ENCODE measurements at regions not wholly inside any gene's neighbourhood (a gene's known extent, or its start where the extent isn't known, plus 50 kb on each side); places are given as distances from the start of the nearest gene placed in this dataset.

GRCh38 chr2:66301022-66301766, 133.7 kb upstream of the MEIS1 start:
- Mint-ChIP-seq H3K36me3 (ENCODE audit: unreplicated experiment) (no peaks in the 10 kb centered on the region), H3K27ac (ENCODE audit: unreplicated experiment) (peak overlapping the region; percentile 39), H3K4me1 (ENCODE audit: low read depth, unreplicated experiment) (peaks cover 41% of the 10 kb centered on the region), H3K27me3 (ENCODE audit: unreplicated experiment) (peaks cover 11% of the 10 kb centered on the region), H3K9me3 (ENCODE audit: unreplicated experiment) (peaks cover 17% of the 10 kb centered on the region), H3K4me3 (ENCODE audit: unreplicated experiment) (peak overlapping the region; percentile 31)
- DNase-seq, result no peak
- TF ChIP-seq CTCF (IDR thresholded peaks at IDR 0.05; ENCODE audit: partially characterized antibody, unreplicated experiment), result no peak

GRCh38 chr2:66283787-66284186, 151.1 kb upstream of the MEIS1 start:
- no peaks in the 10 kb centered on the region for H3K4me1 Mint-ChIP-seq (ENCODE audit: low read depth, unreplicated experiment)
- H3K4me3 Mint-ChIP-seq (ENCODE audit: unreplicated experiment), result no peak overlapping the region
- DNase-seq, result no peak
- H3K9me3 Mint-ChIP-seq (ENCODE audit: unreplicated experiment), result no peaks in the 10 kb centered on the region
- no peaks in the 10 kb centered on the region for H3K36me3 Mint-ChIP-seq (ENCODE audit: unreplicated experiment)
- H3K27me3 Mint-ChIP-seq (ENCODE audit: unreplicated experiment), result no peaks in the 10 kb centered on the region
- no peak for TF ChIP-seq CTCF (IDR thresholded peaks at IDR 0.05; ENCODE audit: partially characterized antibody, unreplicated experiment)
- H3K27ac Mint-ChIP-seq (ENCODE audit: unreplicated experiment), result no peak overlapping the region

DNA sequence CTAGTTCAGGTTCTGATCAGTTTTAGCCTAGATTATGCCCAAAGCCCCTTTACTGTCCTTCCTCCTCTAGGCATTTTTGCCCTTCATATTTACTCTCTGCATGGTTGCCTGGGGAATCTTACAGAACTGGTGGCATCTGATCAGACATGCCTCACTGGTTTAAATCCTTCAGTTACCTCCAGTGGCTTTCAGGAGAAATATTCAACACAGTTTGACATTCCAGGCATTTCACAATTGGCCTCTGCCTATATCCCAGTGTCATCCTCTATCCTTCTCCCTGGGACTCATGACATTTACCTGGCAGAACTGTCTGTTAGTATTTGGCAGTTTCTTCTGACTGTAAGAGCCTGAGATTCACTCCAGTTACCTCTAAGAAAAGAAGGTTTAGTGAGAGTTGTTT, 152.9 kb upstream of the MEIS1 start:
- H3K27ac Mint-ChIP-seq (ENCODE audit: unreplicated experiment), result no peak overlapping the region
- H3K27me3 Mint-ChIP-seq (ENCODE audit: unreplicated experiment), result no peaks in the 10 kb centered on the region
- no peaks in the 10 kb centered on the region for H3K4me1 Mint-ChIP-seq (ENCODE audit: low read depth, unreplicated experiment)
- TF ChIP-seq CTCF (IDR thresholded peaks at IDR 0.05; ENCODE audit: partially characterized antibody, unreplicated experiment), result no peak
- H3K36me3 Mint-ChIP-seq (ENCODE audit: unreplicated experiment), result no peaks in the 10 kb centered on the region
- H3K9me3 Mint-ChIP-seq (ENCODE audit: unreplicated experiment), result no peaks in the 10 kb centered on the region
- no peak overlapping the region for H3K4me3 Mint-ChIP-seq (ENCODE audit: unreplicated experiment)
- DNase-seq, result no peak

DNA sequence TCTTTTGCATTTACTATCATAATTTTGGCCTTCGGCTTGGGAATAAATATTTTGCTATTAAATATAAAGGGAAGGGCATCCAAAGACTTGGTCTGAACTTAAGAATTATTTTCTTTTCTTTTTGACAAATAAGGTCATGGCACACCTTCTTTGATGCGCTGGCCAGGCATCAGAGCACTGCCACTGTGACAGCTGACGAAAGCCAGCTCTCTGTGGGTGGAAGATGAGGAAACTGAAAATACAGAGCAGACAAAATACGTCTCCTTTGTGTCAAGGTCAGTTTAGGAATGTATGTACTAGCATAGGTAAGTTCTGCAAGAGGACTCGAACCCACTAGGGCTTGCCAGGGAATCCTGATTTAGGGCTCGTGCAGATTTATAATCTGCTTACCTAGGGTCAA, 155.9 kb upstream of the MEIS1 start:
- H3K4me3 Mint-ChIP-seq (ENCODE audit: unreplicated experiment), result no peak overlapping the region
- H3K27me3 Mint-ChIP-seq (ENCODE audit: unreplicated experiment), result no peaks in the 10 kb centered on the region
- peaks cover 4% of the 10 kb centered on the region for H3K4me1 Mint-ChIP-seq (ENCODE audit: low read depth, unreplicated experiment)
- no peaks in the 10 kb centered on the region for H3K36me3 Mint-ChIP-seq (ENCODE audit: unreplicated experiment)
- H3K9me3 Mint-ChIP-seq (ENCODE audit: unreplicated experiment), result peaks cover 2% of the 10 kb centered on the region
- DNase-seq, result no peak
- TF ChIP-seq CTCF (IDR thresholded peaks at IDR 0.05; ENCODE audit: partially characterized antibody, unreplicated experiment), result no peak
- no peak overlapping the region for H3K27ac Mint-ChIP-seq (ENCODE audit: unreplicated experiment)

DNA sequence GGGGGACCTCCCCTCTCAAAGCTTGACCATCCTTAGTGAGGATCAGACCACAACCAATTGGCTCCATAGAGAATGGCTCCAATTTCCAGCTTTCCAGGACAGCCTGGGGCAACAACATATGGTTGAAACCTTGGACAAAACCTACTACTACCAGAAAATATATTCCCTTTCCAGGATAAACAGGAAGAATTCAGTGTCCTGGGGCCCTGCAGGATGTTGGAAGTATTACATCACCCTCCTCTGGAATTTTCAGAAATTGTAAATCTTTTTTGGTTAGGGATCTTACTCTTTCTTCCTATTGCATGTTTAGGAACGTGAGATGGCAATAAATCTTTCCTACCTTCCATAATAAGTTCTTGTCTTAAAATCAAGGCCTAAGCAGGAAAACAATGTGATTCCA, 158.9 kb upstream of the MEIS1 start:
- Mint-ChIP-seq H3K9me3 (ENCODE audit: unreplicated experiment) (peaks cover 2% of the 10 kb centered on the region), H3K27ac (ENCODE audit: unreplicated experiment) (no peak overlapping the region), H3K4me1 (ENCODE audit: low read depth, unreplicated experiment) (peaks cover 9% of the 10 kb centered on the region), H3K4me3 (ENCODE audit: unreplicated experiment) (no peak overlapping the region), H3K27me3 (ENCODE audit: unreplicated experiment) (no peaks in the 10 kb centered on the region), H3K36me3 (ENCODE audit: unreplicated experiment) (no peaks in the 10 kb centered on the region)
- peak; percentile 61 for TF ChIP-seq CTCF (IDR thresholded peaks at IDR 0.05; ENCODE audit: partially characterized antibody, unreplicated experiment)
- DNase-seq, result no peak

All from glutamatergic neuron (in vitro differentiated cells).